ENCODE measurements at regions not wholly inside any gene's neighbourhood (a gene's known extent, or its start where the extent isn't known, plus 50 kb on each side); places are given as distances from the start of the nearest gene placed in this dataset.

DNA sequence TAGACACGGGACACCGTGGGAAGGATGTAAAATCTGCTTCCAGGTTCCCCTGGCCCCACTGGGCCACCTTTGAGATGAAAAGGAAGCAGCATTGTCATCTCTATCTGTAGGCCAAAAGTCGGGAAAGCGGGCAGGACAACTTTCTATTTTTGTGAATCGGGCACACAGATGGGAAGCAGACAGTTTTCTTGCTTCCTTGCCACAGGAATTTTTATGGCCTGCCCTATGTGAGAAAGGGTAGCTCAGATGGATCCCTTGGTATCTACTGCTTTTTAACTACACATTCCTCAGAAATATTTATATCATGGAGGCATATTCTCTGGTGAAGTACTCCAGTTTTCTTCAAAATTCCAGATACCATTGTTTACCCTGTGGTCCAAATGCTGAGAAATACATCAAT is 735.5 kb downstream of the CBLN2 start:
- Histone ChIP-seq H2BK5ac (ENCODE audit: low read depth, low read length, poor library complexity, severe bottlenecking) (no peak overlapping the region), H3K4me2 (ENCODE audit: low read length, poor library complexity, severe bottlenecking) (no peak overlapping the region), H2BK12ac (ENCODE audit: low read length in 2 of 2) (no peak overlapping the region), H2BK120ac (ENCODE audit: low read depth, low read length) (no peak overlapping the region), H2BK15ac (ENCODE audit: low read depth, poor library complexity, severe bottlenecking) (no peak overlapping the region), H2AK5ac (ENCODE audit: low read length, severe bottlenecking) (no peak overlapping the region), H4K91ac (ENCODE audit: low read length) (no peak overlapping the region), H2AFZ (ENCODE audit: low read depth, low read length) (no peak overlapping the region), H3K9me3 (ENCODE audit: control insufficient read depth, low read length) (peaks cover 4% of the 10 kb centered on the region), H4K8ac (ENCODE audit: low read length) (no peak overlapping the region), H3K27ac (ENCODE audit: low read length, poor library complexity, severe bottlenecking) (no peak overlapping the region), H3K27me3 (ENCODE audit: control insufficient read depth in 1 of 2, insufficient read depth in 1 of 2, low read length in 2 of 2) (no peaks in the 10 kb centered on the region), H3K23ac (ENCODE audit: low read length in 2 of 2) (no peak overlapping the region), H3K4ac (ENCODE audit: low read depth in 1 of 2, low read length in 2 of 2) (no peak overlapping the region), H3K4me1 (ENCODE audit: control insufficient read depth, insufficient read depth, low read depth, low read length) (no peaks in the 10 kb centered on the region), H3K18ac (ENCODE audit: low read depth in 1 of 2, low read length in 2 of 2) (no peak overlapping the region), H3K9ac (ENCODE audit: low read length) (no peak overlapping the region), H3K14ac (ENCODE audit: low read length in 2 of 2) (no peak overlapping the region), H3K4me3 (ENCODE audit: insufficient read depth in 1 of 2, low read depth in 1 of 2, low read length in 2 of 2) (no peak overlapping the region), H3K79me1 (replicated peaks; ENCODE audit: low read length, poor library complexity, severe bottlenecking) (no peaks in the 10 kb centered on the region), H3K36me3 (ENCODE audit: control insufficient read depth in 1 of 2, insufficient read depth in 2 of 2, low read depth in 1 of 2, low read length in 2 of 2) (no peaks in the 10 kb centered on the region)
- DNase-seq, result no peak
- 70% methylated on average over 5 of the region's 5 CpGs for WGBS

DNA sequence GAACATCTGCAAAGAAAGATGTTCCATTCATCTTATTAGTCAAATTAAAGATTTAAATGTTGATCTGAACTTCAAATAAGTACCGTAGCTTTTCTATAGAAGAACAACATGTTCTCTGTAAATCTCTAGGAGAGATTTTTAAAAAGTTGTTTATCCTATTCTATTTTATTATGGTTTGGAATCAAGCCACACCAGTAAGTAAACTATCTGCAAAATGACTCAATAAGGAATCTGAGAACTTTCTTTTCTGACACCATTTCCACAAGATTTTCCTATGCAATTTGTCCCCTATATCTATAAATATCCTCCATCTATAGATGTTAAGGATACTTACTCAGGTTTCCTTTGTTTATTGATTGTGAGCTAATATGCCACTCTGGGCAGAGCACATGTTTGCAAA is 736.6 kb downstream of the CBLN2 start:
- WGBS, result no CpG with 5 or more reads among the region's 1 CpG
- no peak overlapping the region for H3K18ac ChIP-seq (ENCODE audit: low read depth in 1 of 2, low read length in 2 of 2)
- no peak overlapping the region for H3K27ac ChIP-seq (ENCODE audit: low read length, poor library complexity, severe bottlenecking)
- no peak overlapping the region for H3K4me2 ChIP-seq (ENCODE audit: low read length, poor library complexity, severe bottlenecking)
- H3K14ac ChIP-seq (ENCODE audit: low read length in 2 of 2), result no peak overlapping the region
- H4K91ac ChIP-seq (ENCODE audit: low read length), result no peak overlapping the region
- H2AFZ ChIP-seq (ENCODE audit: low read depth, low read length), result no peak overlapping the region
- no peaks in the 10 kb centered on the region for H3K4me1 ChIP-seq (ENCODE audit: control insufficient read depth, insufficient read depth, low read depth, low read length)
- H2BK5ac ChIP-seq (ENCODE audit: low read depth, low read length, poor library complexity, severe bottlenecking), result no peak overlapping the region
- no peak overlapping the region for H3K23ac ChIP-seq (ENCODE audit: low read length in 2 of 2)
- H4K8ac ChIP-seq (ENCODE audit: low read length), result no peak overlapping the region
- H3K4me3 ChIP-seq (ENCODE audit: insufficient read depth in 1 of 2, low read depth in 1 of 2, low read length in 2 of 2), result no peak overlapping the region
- no peak overlapping the region for H2BK120ac ChIP-seq (ENCODE audit: low read depth, low read length)
- H3K36me3 ChIP-seq (ENCODE audit: control insufficient read depth in 1 of 2, insufficient read depth in 2 of 2, low read depth in 1 of 2, low read length in 2 of 2), result no peaks in the 10 kb centered on the region
- DNase-seq, result no peak
- H3K79me1 ChIP-seq (replicated peaks; ENCODE audit: low read length, poor library complexity, severe bottlenecking), result no peaks in the 10 kb centered on the region
- no peaks in the 10 kb centered on the region for H3K27me3 ChIP-seq (ENCODE audit: control insufficient read depth in 1 of 2, insufficient read depth in 1 of 2, low read length in 2 of 2)
- H2AK5ac ChIP-seq (ENCODE audit: low read length, severe bottlenecking), result no peak overlapping the region
- H2BK12ac ChIP-seq (ENCODE audit: low read length in 2 of 2), result no peak overlapping the region
- peaks cover 3% of the 10 kb centered on the region for H3K9me3 ChIP-seq (ENCODE audit: control insufficient read depth, low read length)
- no peak overlapping the region for H2BK15ac ChIP-seq (ENCODE audit: low read depth, poor library complexity, severe bottlenecking)
- no peak overlapping the region for H3K9ac ChIP-seq (ENCODE audit: low read length)
- H3K4ac ChIP-seq (ENCODE audit: low read depth in 1 of 2, low read length in 2 of 2), result no peak overlapping the region

GRCh38 chr18:71798986-71799673 is 745.0 kb downstream of the CBLN2 start:
- H4K8ac ChIP-seq (ENCODE audit: low read length), result no peak overlapping the region
- no peak overlapping the region for H3K27ac ChIP-seq (ENCODE audit: low read length, poor library complexity, severe bottlenecking)
- no peak overlapping the region for H3K4me3 ChIP-seq (ENCODE audit: insufficient read depth in 1 of 2, low read depth in 1 of 2, low read length in 2 of 2)
- H2BK5ac ChIP-seq (ENCODE audit: low read depth, low read length, poor library complexity, severe bottlenecking), result no peak overlapping the region
- H3K4me2 ChIP-seq (ENCODE audit: low read length, poor library complexity, severe bottlenecking), result no peak overlapping the region
- no peak overlapping the region for H2AFZ ChIP-seq (ENCODE audit: low read depth, low read length)
- no peaks in the 10 kb centered on the region for H3K27me3 ChIP-seq (ENCODE audit: control insufficient read depth in 1 of 2, insufficient read depth in 1 of 2, low read length in 2 of 2)
- no peak overlapping the region for H2BK12ac ChIP-seq (ENCODE audit: low read length in 2 of 2)
- H3K79me1 ChIP-seq (replicated peaks; ENCODE audit: low read length, poor library complexity, severe bottlenecking), result no peaks in the 10 kb centered on the region
- no peak overlapping the region for H3K23ac ChIP-seq (ENCODE audit: low read length in 2 of 2)
- no peak overlapping the region for H2AK5ac ChIP-seq (ENCODE audit: low read length, severe bottlenecking)
- H2BK120ac ChIP-seq (ENCODE audit: low read depth, low read length), result no peak overlapping the region
- H3K18ac ChIP-seq (ENCODE audit: low read depth in 1 of 2, low read length in 2 of 2), result no peak overlapping the region
- H2BK15ac ChIP-seq (ENCODE audit: low read depth, poor library complexity, severe bottlenecking), result no peak overlapping the region
- no peak overlapping the region for H3K14ac ChIP-seq (ENCODE audit: low read length in 2 of 2)
- no peaks in the 10 kb centered on the region for H3K9me3 ChIP-seq (ENCODE audit: control insufficient read depth, low read length)
- H3K4me1 ChIP-seq (ENCODE audit: control insufficient read depth, insufficient read depth, low read depth, low read length), result no peaks in the 10 kb centered on the region
- DNase-seq, result no peak
- H3K36me3 ChIP-seq (ENCODE audit: control insufficient read depth in 1 of 2, insufficient read depth in 2 of 2, low read depth in 1 of 2, low read length in 2 of 2), result no peaks in the 10 kb centered on the region
- no peak overlapping the region for H4K91ac ChIP-seq (ENCODE audit: low read length)
- H3K4ac ChIP-seq (ENCODE audit: low read depth in 1 of 2, low read length in 2 of 2), result no peak overlapping the region
- WGBS, result 58% methylated on average over 3 of the region's 6 CpGs
- no peak overlapping the region for H3K9ac ChIP-seq (ENCODE audit: low read length)

DNA sequence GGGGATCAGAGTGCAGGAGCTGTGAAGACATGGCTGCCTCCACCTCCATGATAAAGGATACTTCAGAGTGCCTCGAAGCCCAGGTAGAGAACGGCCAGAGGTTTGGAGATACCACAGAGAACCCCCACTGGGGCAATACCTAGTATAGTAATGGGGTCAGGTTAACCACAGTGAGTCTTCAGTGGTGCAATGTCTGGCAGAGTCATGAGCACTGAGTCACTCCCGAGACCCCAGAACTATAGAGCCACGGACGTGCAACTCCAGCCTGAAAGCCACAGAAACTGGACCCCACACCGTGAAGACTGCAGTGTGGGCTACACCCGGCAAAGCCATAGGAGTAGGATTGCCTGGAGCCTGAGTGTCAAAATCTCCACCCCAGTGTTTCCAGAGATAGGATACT is 746.6 kb downstream of the CBLN2 start:
- Histone ChIP-seq H3K9me3 (ENCODE audit: control insufficient read depth, low read length) (no peaks in the 10 kb centered on the region), H2BK15ac (ENCODE audit: low read depth, poor library complexity, severe bottlenecking) (no peak overlapping the region), H3K36me3 (ENCODE audit: control insufficient read depth in 1 of 2, insufficient read depth in 2 of 2, low read depth in 1 of 2, low read length in 2 of 2) (no peaks in the 10 kb centered on the region), H2BK120ac (ENCODE audit: low read depth, low read length) (no peak overlapping the region), H3K4me2 (ENCODE audit: low read length, poor library complexity, severe bottlenecking) (no peak overlapping the region), H3K4me1 (ENCODE audit: control insufficient read depth, insufficient read depth, low read depth, low read length) (no peaks in the 10 kb centered on the region), H3K79me1 (replicated peaks; ENCODE audit: low read length, poor library complexity, severe bottlenecking) (no peaks in the 10 kb centered on the region), H4K91ac (ENCODE audit: low read length) (no peak overlapping the region), H3K18ac (ENCODE audit: low read depth in 1 of 2, low read length in 2 of 2) (no peak overlapping the region), H3K23ac (ENCODE audit: low read length in 2 of 2) (no peak overlapping the region), H2AFZ (ENCODE audit: low read depth, low read length) (no peak overlapping the region), H3K4me3 (ENCODE audit: insufficient read depth in 1 of 2, low read depth in 1 of 2, low read length in 2 of 2) (no peak overlapping the region), H3K4ac (ENCODE audit: low read depth in 1 of 2, low read length in 2 of 2) (no peak overlapping the region), H4K8ac (ENCODE audit: low read length) (no peak overlapping the region), H3K27me3 (ENCODE audit: control insufficient read depth in 1 of 2, insufficient read depth in 1 of 2, low read length in 2 of 2) (no peaks in the 10 kb centered on the region), H3K9ac (ENCODE audit: low read length) (no peak overlapping the region), H2AK5ac (ENCODE audit: low read length, severe bottlenecking) (no peak overlapping the region), H2BK5ac (ENCODE audit: low read depth, low read length, poor library complexity, severe bottlenecking) (no peak overlapping the region), H3K27ac (ENCODE audit: low read length, poor library complexity, severe bottlenecking) (no peak overlapping the region), H3K14ac (ENCODE audit: low read length in 2 of 2) (no peak overlapping the region), H2BK12ac (ENCODE audit: low read length in 2 of 2) (no peak overlapping the region)
- 72% methylated on average over 7 of the region's 7 CpGs for WGBS
- DNase-seq, result no peak

Data from mesenchymal stem cell (in vitro differentiated cells and primary cell).